HUES6 (cell line): ENCODE measurements at regions not wholly inside any gene's neighbourhood (a gene's known extent, or its start where the extent isn't known, plus 50 kb on each side); places are given as distances from the start of the nearest gene placed in this dataset.
"Not testable (repeated sequence)": the region's sequence is repeated elsewhere in the genome, so short reads cannot be mapped to it uniquely, and the experiment has no call there.

Experiments
- H3K27ac ChIP-seq: 2 replicates; pipeline ENCODE4 v1.7.0; 2013; ENCODE audit warnings: low read depth, mild to moderate bottlenecking, low read length, inconsistent platforms
- H3K27me3 ChIP-seq: 2 replicates; pipeline ENCODE4 v1.6.1; 2013; ENCODE audit warnings: low read length; ENCODE audit not compliant: control insufficient read depth, insufficient read depth
- H3K36me3 ChIP-seq: 2 replicates; pipeline ENCODE4 v1.6.1; 2013; ENCODE audit warnings: low read length; ENCODE audit not compliant: control insufficient read depth, insufficient read depth
- H3K4me1 ChIP-seq: 2 replicates; pipeline ENCODE4 v1.6.1; 2013; ENCODE audit warnings: low read length; ENCODE audit not compliant: control insufficient read depth, insufficient read depth
- H3K4me3 ChIP-seq: 2 replicates; pipeline ENCODE4 v1.5.1; 2013; ENCODE audit warnings: low read depth, low read length
- H3K9ac ChIP-seq: one replicate; pipeline ENCODE4 v1.6.1; 2013; ENCODE audit warnings: mild to moderate bottlenecking, low read length
- H3K9me3 ChIP-seq: 2 replicates; pipeline ENCODE4 v1.6.1; 2013; ENCODE audit warnings: low read depth, low read length; ENCODE audit not compliant: control insufficient read depth, insufficient read depth

- Histone ChIP-seq H3K4me3 (no peak overlapping the region), H3K27me3 (no peaks in the 10 kb centered on the region), H3K4me1 (no peaks in the 10 kb centered on the region), H3K27ac (no peak overlapping the region), H3K36me3 (no peaks in the 10 kb centered on the region), H3K9ac (no peak overlapping the region), H3K9me3 (no peaks in the 10 kb centered on the region)
These were observed 152.4 kb upstream of the GNAI1 start for GRCh38 chr7:79982141-79982770.

GRCh38 chr7:79980376-79980775 is 154.3 kb upstream of the GNAI1 start:
- Histone ChIP-seq H3K9me3 (no peaks in the 10 kb centered on the region), H3K4me1 (no peaks in the 10 kb centered on the region), H3K9ac (no peak overlapping the region), H3K27me3 (no peaks in the 10 kb centered on the region), H3K36me3 (no peaks in the 10 kb centered on the region), H3K4me3 (no peak overlapping the region), H3K27ac (no peak overlapping the region)

- H3K27ac ChIP-seq = no peak overlapping the region
- H3K9ac ChIP-seq = no peak overlapping the region
- no peaks in the 10 kb centered on the region for H3K9me3 ChIP-seq
These were observed 155.2 kb upstream of the GNAI1 start for GRCh38 chr7:79979437-79979836.

GRCh38 chr7:79977481-79977880 is 157.2 kb upstream of the GNAI1 start:
- no peaks in the 10 kb centered on the region for H3K4me1 ChIP-seq
- no peak overlapping the region for H3K9ac ChIP-seq
- no peaks in the 10 kb centered on the region for H3K36me3 ChIP-seq
- no peaks in the 10 kb centered on the region for H3K27me3 ChIP-seq
- no peaks in the 10 kb centered on the region for H3K9me3 ChIP-seq
- no peak overlapping the region for H3K4me3 ChIP-seq
- H3K27ac ChIP-seq = no peak overlapping the region

More at GRCh38 chr7:79979437-79979836, 155.2 kb upstream of the GNAI1 start:
- Histone ChIP-seq H3K4me1 (no peaks in the 10 kb centered on the region), H3K4me3 (no peak overlapping the region), H3K36me3 (no peaks in the 10 kb centered on the region), H3K27me3 (no peaks in the 10 kb centered on the region)

DNA sequence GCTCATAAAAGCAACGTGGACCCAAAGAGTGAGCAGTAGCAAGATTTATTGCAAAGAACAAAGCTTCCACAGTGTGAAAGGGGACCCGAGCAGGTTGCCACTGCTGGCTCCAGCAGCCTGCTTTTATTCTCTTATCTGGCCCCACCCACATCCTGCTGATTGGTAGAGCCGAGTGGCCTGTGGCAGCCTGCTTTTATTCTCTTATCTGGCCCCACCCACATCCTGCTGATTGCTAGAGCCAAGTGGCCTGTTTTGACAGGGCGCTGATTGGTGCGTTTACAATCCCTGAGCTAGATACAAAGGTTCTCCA is 158.0 kb upstream of the GNAI1 start:
- not testable (repeated sequence) for H3K36me3 ChIP-seq, H3K9ac ChIP-seq, H3K9me3 ChIP-seq, H3K4me3 ChIP-seq, H3K27ac ChIP-seq, H3K27me3 ChIP-seq, H3K4me1 ChIP-seq

- not testable (repeated sequence) for H3K36me3 ChIP-seq, H3K4me3 ChIP-seq, H3K4me1 ChIP-seq, H3K27me3 ChIP-seq, H3K9me3 ChIP-seq, H3K9ac ChIP-seq, H3K27ac ChIP-seq
These were observed 158.5 kb upstream of the GNAI1 start for GRCh38 chr7:79975986-79976710.

DNA sequence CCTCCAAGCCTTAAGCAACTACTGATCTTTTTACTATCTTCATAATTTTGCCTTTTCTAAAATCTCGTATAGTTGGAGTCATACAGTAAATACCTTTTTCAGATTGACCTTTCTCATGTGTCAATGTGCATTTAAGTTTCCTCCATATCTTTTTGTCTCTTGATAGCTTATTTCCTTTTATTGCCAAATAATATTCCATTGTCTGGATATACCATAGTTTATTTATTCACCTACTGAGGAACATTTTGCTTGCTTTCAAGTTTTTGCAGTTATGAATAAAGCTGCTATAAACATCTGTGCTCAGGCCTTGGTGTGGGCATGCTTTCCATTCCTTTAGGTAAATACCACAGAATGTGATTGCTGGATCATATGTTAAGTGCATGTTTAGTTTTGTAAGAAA is 161.2 kb upstream of the GNAI1 start:
- H3K4me1 ChIP-seq = no peaks in the 10 kb centered on the region
- H3K9me3 ChIP-seq = no peaks in the 10 kb centered on the region
- no peaks in the 10 kb centered on the region for H3K27me3 ChIP-seq
- H3K4me3 ChIP-seq = no peak overlapping the region
- H3K36me3 ChIP-seq = no peaks in the 10 kb centered on the region
- H3K9ac ChIP-seq = no peak overlapping the region
- H3K27ac ChIP-seq = no peak overlapping the region

DNA sequence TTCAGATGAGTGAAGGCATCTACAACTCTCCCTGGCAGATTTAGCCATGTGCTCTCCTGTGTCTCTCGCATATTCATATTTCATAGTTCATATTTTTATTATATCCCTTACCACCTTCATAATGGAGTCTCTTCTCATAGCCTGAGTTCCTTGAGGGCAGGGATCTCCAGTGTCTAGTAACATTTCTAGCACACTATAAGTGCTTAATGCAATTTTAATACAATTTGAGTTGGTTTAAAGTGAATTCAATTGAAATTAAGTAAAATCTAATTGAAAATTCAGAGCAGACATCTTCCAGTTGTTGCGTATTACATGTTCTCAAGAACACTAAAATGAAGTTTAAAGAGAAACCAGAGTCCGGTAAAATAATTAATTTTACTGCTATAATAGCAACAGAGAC is 163.6 kb upstream of the GNAI1 start:
- Histone ChIP-seq H3K27ac (no peak overlapping the region), H3K9ac (no peak overlapping the region), H3K9me3 (no peaks in the 10 kb centered on the region), H3K4me1 (peaks cover 4% of the 10 kb centered on the region; the same call in 1 of the 2 replicates), H3K4me3 (no peak overlapping the region), H3K27me3 (no peaks in the 10 kb centered on the region), H3K36me3 (no peaks in the 10 kb centered on the region)

- H3K27me3 ChIP-seq = no peaks in the 10 kb centered on the region
These were observed 165.7 kb upstream of the GNAI1 start for GRCh38 chr7:79968894-79969293.

DNA sequence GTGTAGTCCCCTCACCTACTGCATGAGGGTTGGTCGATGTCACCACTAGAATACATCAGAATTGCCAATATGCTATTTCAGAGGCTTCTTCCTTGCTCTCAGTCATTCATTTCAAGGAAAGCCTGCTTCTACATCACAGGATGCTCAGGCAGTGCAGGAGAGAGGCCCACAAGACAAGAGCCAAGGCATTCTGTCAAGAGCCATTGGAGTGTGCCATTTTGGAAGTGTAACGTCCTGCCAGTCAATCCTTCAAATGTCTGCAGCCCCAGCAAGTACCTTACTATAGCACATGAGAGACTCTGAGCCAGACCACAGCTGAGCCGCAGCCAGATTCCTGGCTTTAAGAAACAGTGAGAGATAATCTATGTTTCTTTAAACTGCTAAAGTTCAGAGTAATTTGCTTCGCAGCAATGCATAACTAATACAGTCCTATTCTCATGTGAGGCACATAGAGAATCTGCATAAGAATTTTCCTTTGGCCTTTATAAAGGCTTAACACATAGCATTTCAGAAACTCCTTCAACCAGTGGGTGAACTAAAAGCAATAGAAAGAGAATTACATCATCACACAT is 166.5 kb upstream of the GNAI1 start:
- no peak overlapping the region for H3K27ac ChIP-seq
- H3K9me3 ChIP-seq = no peaks in the 10 kb centered on the region
- H3K27me3 ChIP-seq = no peaks in the 10 kb centered on the region
- no peaks in the 10 kb centered on the region for H3K36me3 ChIP-seq
- peaks cover 4% of the 10 kb centered on the region; the same call in 1 of the 2 replicates for H3K4me1 ChIP-seq
- H3K4me3 ChIP-seq = no peak overlapping the region
- H3K9ac ChIP-seq = no peak overlapping the region

More at GRCh38 chr7:79968894-79969293, 165.7 kb upstream of the GNAI1 start:
- no peak overlapping the region for H3K9ac ChIP-seq
- H3K4me3 ChIP-seq = no peak overlapping the region
- H3K4me1 ChIP-seq = peaks cover 4% of the 10 kb centered on the region; the same call in 1 of the 2 replicates
- H3K36me3 ChIP-seq = no peaks in the 10 kb centered on the region
- no peaks in the 10 kb centered on the region for H3K9me3 ChIP-seq
- no peak overlapping the region for H3K27ac ChIP-seq

DNA sequence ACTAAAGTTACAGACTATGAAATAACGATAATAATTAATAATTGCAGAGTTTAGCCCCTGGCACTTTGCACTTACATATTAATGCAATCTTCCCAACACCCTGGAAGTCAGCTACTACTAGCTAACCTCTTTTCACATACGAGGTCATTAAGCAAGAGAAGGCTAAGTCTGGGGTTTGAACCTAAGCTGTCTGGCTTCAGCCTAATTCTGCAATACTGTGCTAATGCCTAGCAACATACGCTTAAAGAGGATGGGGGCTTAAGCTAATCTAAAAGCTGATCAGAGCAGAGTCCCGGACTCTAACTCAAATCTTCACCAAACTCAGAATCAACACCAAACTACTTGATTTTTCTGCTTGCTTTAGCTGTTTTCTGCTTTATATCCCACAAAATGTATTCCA is 168.7 kb upstream of the GNAI1 start:
- Histone ChIP-seq H3K27ac (no peak overlapping the region), H3K27me3 (no peaks in the 10 kb centered on the region), H3K9ac (no peak overlapping the region), H3K4me1 (peaks cover 4% of the 10 kb centered on the region; the same call in 1 of the 2 replicates), H3K36me3 (no peaks in the 10 kb centered on the region), H3K4me3 (no peak overlapping the region), H3K9me3 (no peaks in the 10 kb centered on the region)
